H9 (cell line): ENCODE measurements at regions not wholly inside any gene's neighbourhood (a gene's known extent, or its start where the extent isn't known, plus 50 kb on each side); places are given as distances from the start of the nearest gene placed in this dataset.

Source experiments
- DNase-seq: peaks from one replicate; pipeline ENCODE4 v3.0.0-alpha.2; 2017
- H2AFZ ChIP-seq: one replicate; pipeline ENCODE4 v1.6.1; 2013; ENCODE audit warnings: mild to moderate bottlenecking, low read length, control low read depth, moderate library complexity
- H2AK5ac ChIP-seq: 2 replicates; pipeline ENCODE4 v1.6.1; 2013; ENCODE audit warnings: low read length, control low read depth, mixed read lengths; ENCODE audit not compliant: insufficient read length
- H2BK120ac ChIP-seq: one replicate; pipeline ENCODE4 v1.6.1; 2013; ENCODE audit warnings: low read depth, mild to moderate bottlenecking, low read length, control low read depth, inconsistent platforms; ENCODE audit not compliant: poor library complexity, severe bottlenecking
- H2BK12ac ChIP-seq: 2 replicates; pipeline ENCODE4 v1.6.1; 2013; ENCODE audit warnings: low read length, control low read depth, mixed read lengths, low read depth; ENCODE audit not compliant: insufficient read length
- H2BK15ac ChIP-seq: 2 replicates; pipeline ENCODE4 v1.6.1; 2013; ENCODE audit warnings: low read depth, low read length, control low read depth
- H2BK20ac ChIP-seq: one replicate; pipeline ENCODE4 v1.6.1; 2013; ENCODE audit warnings: low read depth, mild to moderate bottlenecking, low read length, control low read depth, inconsistent platforms; ENCODE audit not compliant: poor library complexity, severe bottlenecking
- H2BK5ac ChIP-seq: 2 replicates; pipeline ENCODE4 v1.6.1; 2013; ENCODE audit warnings: low read length, control low read depth, mixed read lengths; ENCODE audit not compliant: insufficient read length
- H3K14ac ChIP-seq: 2 replicates; pipeline ENCODE4 v1.6.1; 2013; ENCODE audit warnings: low read length, control low read depth; ENCODE audit not compliant: insufficient read depth
- H3K18ac ChIP-seq: 2 replicates; pipeline ENCODE4 v1.6.1; 2013; ENCODE audit warnings: low read depth, mild to moderate bottlenecking, mixed read lengths, low read length, control low read depth; ENCODE audit not compliant: insufficient read length
- H3K23ac ChIP-seq: 2 replicates; pipeline ENCODE4 v1.6.1; 2013; ENCODE audit warnings: low read length, control low read depth, mixed read lengths, low read depth; ENCODE audit not compliant: insufficient read length
- H3K23me2 ChIP-seq: 2 replicates; pipeline ENCODE4 v1.6.1; 2013; ENCODE audit warnings: low read depth, mild to moderate bottlenecking, mixed read lengths, low read length, control low read depth; ENCODE audit not compliant: insufficient read length, poor library complexity, severe bottlenecking
- H3K27ac ChIP-seq: 2 replicates; pipeline ENCODE4 v1.5.1; 2013; ENCODE audit warnings: low read length, control low read depth, mixed read lengths, low read depth; ENCODE audit not compliant: insufficient read length
- H3K27me3 ChIP-seq: 2 replicates; pipeline ENCODE4 v1.6.1; 2013; ENCODE audit warnings: low read length, control low read depth, inconsistent platforms; ENCODE audit not compliant: insufficient read depth
- H3K4ac ChIP-seq: 2 replicates; pipeline ENCODE4 v1.6.1; 2013; ENCODE audit warnings: low read depth, mild to moderate bottlenecking, control low read depth, inconsistent platforms, low read length, moderate library complexity
- H3K4me1 ChIP-seq: 2 replicates; pipeline ENCODE4 v1.6.1; 2013; ENCODE audit warnings: low read length, control low read depth, inconsistent platforms; ENCODE audit not compliant: insufficient read depth
- H3K4me2 ChIP-seq: 2 replicates; pipeline ENCODE4 v1.6.1; 2013; ENCODE audit warnings: low read length, control low read depth, mixed read lengths; ENCODE audit not compliant: insufficient read length, insufficient read depth
- H3K56ac ChIP-seq: 2 replicates; pipeline ENCODE4 v1.6.1; 2013; ENCODE audit warnings: low read depth, mild to moderate bottlenecking, mixed read lengths, low read length, control low read depth; ENCODE audit not compliant: insufficient read length
- H3K79me1 ChIP-seq: 2 replicates; pipeline ENCODE4 v1.6.1; 2013; ENCODE audit warnings: low read depth, mild to moderate bottlenecking, moderate library complexity, low read length, control low read depth, inconsistent platforms; ENCODE audit not compliant: insufficient read depth, poor library complexity, severe bottlenecking
- H3K79me2 ChIP-seq: 2 replicates; pipeline ENCODE4 v1.6.1; 2013; ENCODE audit warnings: low read length, control low read depth, inconsistent platforms; ENCODE audit not compliant: insufficient read depth
- H3K9ac ChIP-seq: 2 replicates; pipeline ENCODE4 v1.6.1; 2013; ENCODE audit warnings: low read length, control low read depth, mixed read lengths; ENCODE audit not compliant: insufficient read length; ENCODE audit errors: extremely low read depth
- H3K9me3 ChIP-seq: one replicate; pipeline ENCODE4 v1.6.1; 2013; ENCODE audit warnings: low read depth, low read length, inconsistent platforms; ENCODE audit not compliant: control insufficient read depth
- H3T11ph ChIP-seq: one replicate; pipeline ENCODE4 v1.6.1; 2013; ENCODE audit warnings: mild to moderate bottlenecking, low read length, control low read depth, inconsistent platforms
- H4K20me1 ChIP-seq: one replicate; pipeline ENCODE4 v1.6.1; 2013; ENCODE audit not compliant: control insufficient read depth, insufficient read length, insufficient read depth
- H4K5ac ChIP-seq: 2 replicates; pipeline ENCODE4 v1.6.1; 2013; ENCODE audit warnings: low read depth, mild to moderate bottlenecking, mixed read lengths, low read length, control low read depth; ENCODE audit not compliant: insufficient read length
- H4K8ac ChIP-seq: replicated peaks from 2 replicates; pipeline ENCODE4 v1.6.1; 2013; ENCODE audit warnings: low read length, control low read depth, mixed read lengths, low read depth; ENCODE audit not compliant: insufficient read length
- H4K91ac ChIP-seq: 2 replicates; pipeline ENCODE4 v1.6.1; 2013; ENCODE audit warnings: low read depth, mild to moderate bottlenecking, moderate library complexity, mixed read lengths, low read length, control low read depth; ENCODE audit not compliant: insufficient read length
- H3K27ac Mint-ChIP-seq, 3 experiments: 2 replicates in 2 of 3; 3 replicates in 1 of 3; pipeline ENCODE4 v1.8.0; 2020 to 2021; ENCODE audit warnings: mixed read lengths in 3 of 3, mild to moderate bottlenecking in 1 of 3, moderate library complexity in 1 of 3
- H3K27me3 Mint-ChIP-seq: 2 replicates; pipeline ENCODE4 v1.8.0; 2021; ENCODE audit warnings: low read depth, mild to moderate bottlenecking, moderate library complexity, mixed read lengths
- H3K36me3 Mint-ChIP-seq, 3 experiments: 2 replicates in 2 of 3; 3 replicates in 1 of 3; pipeline ENCODE4 v1.8.0; 2020 to 2021; ENCODE audit warnings: low read depth in 3 of 3, mixed read lengths in 3 of 3; ENCODE audit not compliant: insufficient read depth in 1 of 3
- H3K4me1 Mint-ChIP-seq, 2 experiments: 2 replicates each; pipeline ENCODE4 v1.8.0; 2020; ENCODE audit warnings: mixed read lengths in 2 of 2
- H3K4me3 Mint-ChIP-seq, 2 experiments: 2 replicates in 1 of 2; 3 replicates in 1 of 2; pipeline ENCODE4 v1.8.0; 2020 to 2021; ENCODE audit warnings: mild to moderate bottlenecking in 2 of 2, mixed read lengths in 2 of 2, moderate library complexity in 1 of 2
- H3K9me3 Mint-ChIP-seq, 2 experiments: 2 replicates in 1 of 2; 3 replicates in 1 of 2; pipeline ENCODE4 v1.8.0; 2020; ENCODE audit warnings: mild to moderate bottlenecking in 2 of 2, mixed read lengths in 2 of 2, moderate library complexity in 1 of 2
- CTCF ChIP-seq: fragments of 200-600 bp; sonication (generic); conservative IDR thresholded peaks from 3 replicates; pipeline ENCODE4 v1.8.0; 2021; ENCODE audit warnings: antibody characterized with exemption, mild to moderate bottlenecking
- WGBS: extraction: QIAGEN DNeasy Blood & Tissue Kit; methylation state at CpG from one replicate; pipeline ENCODE4 v1.1.7; 2013; ENCODE audit warnings: missing lambda C conversion rate, low lambda C conversion rate, mixed read lengths; ENCODE audit not compliant: insufficient read length; ENCODE audit errors: extremely low coverage; 5-methylcytosine and 5-hydroxymethylcytosine counted together

GRCh38 chr12:105431537-105432100, 101.1 kb downstream of the C12orf75 start:
- Mint-ChIP-seq H3K27ac (no peak overlapping the region), H3K4me1 (peaks cover 15 to 16% of the 10 kb centered on the region in 2 experiments), H3K4me3 (no peak overlapping the region), H3K27me3 (no peaks in the 10 kb centered on the region), H3K9me3 (no peaks in the 10 kb centered on the region), H3K36me3 (no peaks in the 10 kb centered on the region)
- Histone ChIP-seq H3K79me2 (no peaks in the 10 kb centered on the region), H3K9ac (no peak overlapping the region), H3K79me1 (no peaks in the 10 kb centered on the region), H3T11ph (no peak overlapping the region), H2BK120ac (no peak overlapping the region), H4K5ac (no peak overlapping the region), H3K56ac (no peak overlapping the region), H2BK5ac (no peak overlapping the region), H3K14ac (no peak overlapping the region), H2BK20ac (no peak overlapping the region), H3K18ac (no peak overlapping the region), H4K91ac (no peak overlapping the region), H4K20me1 (no peaks in the 10 kb centered on the region), H2AFZ (peak overlapping the region; percentile 6), H3K9me3 (no peaks in the 10 kb centered on the region), H3K23me2 (no peaks in the 10 kb centered on the region), H3K23ac (no peak overlapping the region), H3K27ac (no peak overlapping the region), H2AK5ac (no peak overlapping the region), H3K27me3 (no peaks in the 10 kb centered on the region), H2BK15ac (no peak overlapping the region), H3K4ac (no peak overlapping the region), H3K4me2 (no peak overlapping the region), H4K8ac (no peak overlapping the region), H2BK12ac (no peak overlapping the region), H3K4me1 (no peaks in the 10 kb centered on the region)
- TF ChIP-seq CTCF = no peak
- WGBS = no CpG with 5 or more reads among the region's 2 CpGs
- DNase-seq = no peak
